ENCODE measurements at regions not wholly inside any gene's neighbourhood (a gene's known extent, or its start where the extent isn't known, plus 50 kb on each side); places are given as distances from the start of the nearest gene placed in this dataset.

DNA sequence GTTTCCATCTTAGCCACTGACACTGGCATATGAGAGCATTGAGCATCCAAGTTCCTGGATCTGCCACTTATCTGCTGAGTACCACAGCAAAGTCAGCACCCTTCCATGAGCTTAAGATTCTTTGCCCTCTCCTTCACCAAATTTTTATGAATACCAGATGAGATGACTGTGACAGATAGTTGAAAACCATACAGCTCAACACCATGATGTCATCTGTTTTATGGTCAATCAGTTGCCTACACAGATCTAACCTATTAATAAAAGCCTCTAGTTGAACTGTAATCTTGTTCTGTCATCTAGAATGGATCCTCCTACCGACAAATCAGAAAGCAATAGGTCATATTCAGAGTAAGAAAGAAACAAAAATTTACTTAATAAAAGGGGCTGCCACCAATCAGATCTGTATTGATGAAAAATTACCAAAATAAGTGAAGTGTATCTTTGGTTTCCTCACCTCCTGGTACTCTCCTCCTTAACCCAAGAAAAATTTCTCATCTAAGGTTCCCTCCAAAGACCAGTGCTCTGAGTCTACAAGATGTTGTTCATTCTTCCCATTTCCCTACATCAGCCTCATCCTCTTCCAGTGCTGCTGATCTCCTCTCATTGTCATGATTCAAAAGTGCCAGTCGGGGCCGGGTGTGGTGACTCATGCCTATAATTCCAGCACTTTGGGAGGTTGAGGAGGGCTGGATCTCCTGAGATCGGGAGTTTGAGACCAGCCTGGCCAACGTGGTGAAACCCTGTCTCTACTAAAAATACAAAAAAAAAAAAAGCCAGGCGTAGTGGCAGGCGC, 138.8 kb upstream of the CTTNBP2NL start:
- H4K20me1 ChIP-seq (ENCODE audit: control insufficient read depth, extremely low read depth, insufficient read depth, low read length): no peaks in the 10 kb centered on the region
- no peaks in the 10 kb centered on the region for H3K9me3 ChIP-seq (ENCODE audit: control insufficient read depth, insufficient read depth, low read depth, low read length)
- no peaks in the 10 kb centered on the region for H3K27me3 ChIP-seq (ENCODE audit: control insufficient read depth, insufficient read depth, low read length)
- DNase-seq (ENCODE audit: low read depth in 2 of 2): no peak
- H3K4me2 ChIP-seq (ENCODE audit: extremely low read depth, insufficient read depth, low read length): no peak overlapping the region
- H3K4me3 ChIP-seq (replicated peaks in 1 of 4; ENCODE audit: control extremely low read depth in 1 of 4, insufficient read depth in 1 of 4, low read depth in 3 of 4, low read length in 4 of 4): no peak overlapping the region
- TF ChIP-seq EZH2 (IDR thresholded peaks at IDR 0.05; ENCODE audit: low read length, missing control alignments): no peak
- TF ChIP-seq, protein P1, sequence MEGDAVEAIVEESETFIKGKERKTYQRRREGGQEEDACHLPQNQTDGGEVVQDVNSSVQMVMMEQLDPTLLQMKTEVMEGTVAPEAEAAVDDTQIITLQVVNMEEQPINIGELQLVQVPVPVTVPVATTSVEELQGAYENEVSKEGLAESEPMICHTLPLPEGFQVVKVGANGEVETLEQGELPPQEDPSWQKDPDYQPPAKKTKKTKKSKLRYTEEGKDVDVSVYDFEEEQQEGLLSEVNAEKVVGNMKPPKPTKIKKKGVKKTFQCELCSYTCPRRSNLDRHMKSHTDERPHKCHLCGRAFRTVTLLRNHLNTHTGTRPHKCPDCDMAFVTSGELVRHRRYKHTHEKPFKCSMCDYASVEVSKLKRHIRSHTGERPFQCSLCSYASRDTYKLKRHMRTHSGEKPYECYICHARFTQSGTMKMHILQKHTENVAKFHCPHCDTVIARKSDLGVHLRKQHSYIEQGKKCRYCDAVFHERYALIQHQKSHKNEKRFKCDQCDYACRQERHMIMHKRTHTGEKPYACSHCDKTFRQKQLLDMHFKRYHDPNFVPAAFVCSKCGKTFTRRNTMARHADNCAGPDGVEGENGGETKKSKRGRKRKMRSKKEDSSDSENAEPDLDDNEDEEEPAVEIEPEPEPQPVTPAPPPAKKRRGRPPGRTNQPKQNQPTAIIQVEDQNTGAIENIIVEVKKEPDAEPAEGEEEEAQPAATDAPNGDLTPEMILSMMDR (conservative IDR thresholded peaks at IDR 0.05 in 1 of 2, IDR thresholded peaks at IDR 0.05 in 1 of 2; ENCODE audit: low read depth in 1 of 2, low read length in 2 of 2): no peak
- H3K36me3 ChIP-seq (ENCODE audit: control insufficient read depth, insufficient read depth, low read length): no peaks in the 10 kb centered on the region
- no peak overlapping the region for H3K27ac ChIP-seq (ENCODE audit: insufficient read depth, low read length)
- no peaks in the 10 kb centered on the region for H3K4me1 ChIP-seq (ENCODE audit: control insufficient read depth, extremely low read depth, insufficient read depth, low read length)
- H2AFZ ChIP-seq (ENCODE audit: low read length): no peak overlapping the region
- no peak overlapping the region for H3K9ac ChIP-seq (ENCODE audit: insufficient read depth, low read length)
- no peaks in the 10 kb centered on the region for H3K79me2 ChIP-seq (ENCODE audit: control insufficient read depth, insufficient read depth, low read length)

DNA sequence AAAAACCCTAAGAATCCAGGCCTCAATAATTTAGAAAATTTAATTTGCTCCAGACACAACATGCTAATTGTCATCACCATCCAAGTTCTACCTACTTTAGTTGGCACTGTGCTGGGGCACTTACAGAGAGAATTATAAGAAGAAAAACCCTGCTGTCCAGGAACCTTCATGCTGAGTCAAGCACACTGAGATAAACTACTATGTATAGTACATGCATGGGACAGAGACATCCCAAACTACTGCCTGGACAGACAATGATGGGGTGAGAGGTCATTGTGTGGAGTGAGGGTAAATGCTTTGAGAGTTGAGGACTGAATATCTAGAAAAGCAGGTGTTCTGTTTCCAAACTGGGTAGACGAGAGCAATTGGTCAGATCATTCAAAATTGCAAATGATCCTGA, 135.3 kb upstream of the CTTNBP2NL start:
- Histone ChIP-seq H3K79me2 (ENCODE audit: control insufficient read depth, insufficient read depth, low read length) (no peaks in the 10 kb centered on the region), H3K4me1 (ENCODE audit: control insufficient read depth, extremely low read depth, insufficient read depth, low read length) (no peaks in the 10 kb centered on the region), H3K36me3 (ENCODE audit: control insufficient read depth, insufficient read depth, low read length) (no peaks in the 10 kb centered on the region), H3K4me3 (replicated peaks in 1 of 4; ENCODE audit: control extremely low read depth in 1 of 4, insufficient read depth in 1 of 4, low read depth in 3 of 4, low read length in 4 of 4) (no peak overlapping the region), H3K4me2 (ENCODE audit: extremely low read depth, insufficient read depth, low read length) (no peak overlapping the region), H4K20me1 (ENCODE audit: control insufficient read depth, extremely low read depth, insufficient read depth, low read length) (no peaks in the 10 kb centered on the region), H3K9me3 (ENCODE audit: control insufficient read depth, insufficient read depth, low read depth, low read length) (no peaks in the 10 kb centered on the region), H3K9ac (ENCODE audit: insufficient read depth, low read length) (no peak overlapping the region), H3K27me3 (ENCODE audit: control insufficient read depth, insufficient read depth, low read length) (no peaks in the 10 kb centered on the region), H2AFZ (ENCODE audit: low read length) (no peak overlapping the region), H3K27ac (ENCODE audit: insufficient read depth, low read length) (no peak overlapping the region)
- DNase-seq (ENCODE audit: low read depth in 2 of 2): no peak
- TF ChIP-seq, protein P1 (conservative IDR thresholded peaks at IDR 0.05 in 1 of 2, IDR thresholded peaks at IDR 0.05 in 1 of 2; ENCODE audit: low read depth in 1 of 2, low read length in 2 of 2): no peak
- no peak for TF ChIP-seq EZH2 (IDR thresholded peaks at IDR 0.05; ENCODE audit: low read length, missing control alignments)

DNA sequence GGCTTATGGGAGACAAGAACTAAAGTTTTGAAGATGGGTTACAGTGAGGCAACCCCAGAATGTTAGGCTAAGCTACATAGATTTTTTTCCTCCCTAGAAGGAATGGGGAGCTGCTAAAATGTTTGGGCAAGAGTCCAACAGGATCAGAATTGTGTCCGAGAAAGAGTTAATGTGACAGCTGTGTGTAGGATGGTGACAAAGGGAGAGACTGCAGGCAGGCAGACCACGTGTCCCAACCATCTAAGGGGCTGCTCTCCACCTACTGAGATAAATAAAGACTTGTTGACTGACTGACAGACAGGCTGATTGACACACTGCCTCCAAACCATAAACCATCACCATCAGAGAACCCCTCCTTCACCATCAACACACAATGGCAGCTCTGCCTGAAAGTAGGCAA, 133.7 kb upstream of the CTTNBP2NL start:
- Histone ChIP-seq H3K27ac (ENCODE audit: insufficient read depth, low read length) (no peak overlapping the region), H3K4me2 (ENCODE audit: extremely low read depth, insufficient read depth, low read length) (no peak overlapping the region), H3K4me3 (replicated peaks in 1 of 4; ENCODE audit: control extremely low read depth in 1 of 4, insufficient read depth in 1 of 4, low read depth in 3 of 4, low read length in 4 of 4) (no peak overlapping the region)

More for the DNA sequence above, 133.7 kb upstream of the CTTNBP2NL start:
- H4K20me1 ChIP-seq (ENCODE audit: control insufficient read depth, extremely low read depth, insufficient read depth, low read length): no peaks in the 10 kb centered on the region
- H3K9ac ChIP-seq (ENCODE audit: insufficient read depth, low read length): no peak overlapping the region
- no peak for TF ChIP-seq EZH2 (IDR thresholded peaks at IDR 0.05; ENCODE audit: low read length, missing control alignments)
- TF ChIP-seq, protein P1 (conservative IDR thresholded peaks at IDR 0.05 in 1 of 2, IDR thresholded peaks at IDR 0.05 in 1 of 2; ENCODE audit: low read depth in 1 of 2, low read length in 2 of 2): no peak
- no peak for DNase-seq (ENCODE audit: low read depth in 2 of 2)
- H3K79me2 ChIP-seq (ENCODE audit: control insufficient read depth, insufficient read depth, low read length): no peaks in the 10 kb centered on the region
- no peak overlapping the region for H2AFZ ChIP-seq (ENCODE audit: low read length)
- no peaks in the 10 kb centered on the region for H3K4me1 ChIP-seq (ENCODE audit: control insufficient read depth, extremely low read depth, insufficient read depth, low read length)
- no peaks in the 10 kb centered on the region for H3K27me3 ChIP-seq (ENCODE audit: control insufficient read depth, insufficient read depth, low read length)
- no peaks in the 10 kb centered on the region for H3K36me3 ChIP-seq (ENCODE audit: control insufficient read depth, insufficient read depth, low read length)
- H3K9me3 ChIP-seq (ENCODE audit: control insufficient read depth, insufficient read depth, low read depth, low read length): no peaks in the 10 kb centered on the region

All from fibroblast of lung (primary cell).